ENCODE measurements at regions not wholly inside any gene's neighbourhood (a gene's known extent, or its start where the extent isn't known, plus 50 kb on each side); places are given as distances from the start of the nearest gene placed in this dataset.

GRCh38 chr19:31149441-31149941 lies 199.7 kb downstream of the TSHZ3 start:
- TF ChIP-seq SP1 (IDR thresholded peaks at IDR 0.05) (no peak), FOXA1 (IDR thresholded peaks at IDR 0.05) (no peak), FOXK2 (IDR thresholded peaks at IDR 0.05) (no peak), ARNT (IDR thresholded peaks at IDR 0.05) (no peak), BHLHE40 (IDR thresholded peaks at IDR 0.05; ENCODE audit: borderline replicate concordance) (no peak), SUZ12 (IDR thresholded peaks at IDR 0.05) (no peak), ZNF384 (IDR thresholded peaks at IDR 0.05) (no peak), FOXM1 (IDR thresholded peaks at IDR 0.05; ENCODE audit: borderline replicate concordance) (no peak), CTBP1 (IDR thresholded peaks at IDR 0.05; ENCODE audit: borderline replicate concordance) (no peak)

Data from HEK293T (cell line).